Esophagus mucosa (tissue), 1 donor: ENCODE measurements at regions not wholly inside any gene's neighbourhood (a gene's known extent, or its start where the extent isn't known, plus 50 kb on each side); places are given as distances from the start of the nearest gene placed in this dataset.

ENCODE experiments used
- ATAC-seq: fragments of 200-7000 bp; cut with Tn5 transposase; one replicate; pipeline ENCODE4 v1.9.1; 2020
- donor health status: DM: yes; HTN: yes; CAD: no.

- no peak for ATAC-seq
Observed at GRCh38 chr18:57202881-57203280, 56.0 kb downstream of the BOD1L2 start.

- ATAC-seq = no peak
Observed at GRCh38 chr18:57205641-57206040, 58.8 kb downstream of the BOD1L2 start.

GRCh38 chr18:57207124-57207916 lies 60.4 kb downstream of the BOD1L2 start:
- no peak for ATAC-seq

GRCh38 chr18:57208047-57208446 lies 61.2 kb downstream of the BOD1L2 start:
- ATAC-seq = no peak

- ATAC-seq = no peak
Observed at GRCh38 chr18:57209713-57210106, 62.8 kb downstream of the BOD1L2 start.

GRCh38 chr18:57210107-57210715 lies 63.3 kb downstream of the BOD1L2 start:
- peak; percentile 80 for ATAC-seq

- ATAC-seq = no peak
Observed at GRCh38 chr18:57210716-57211411, 64.0 kb downstream of the BOD1L2 start.

GRCh38 chr18:57211412-57211750 lies 64.5 kb downstream of the BOD1L2 start:
- ATAC-seq = no peak

- no peak for ATAC-seq
Observed at GRCh38 chr18:57211776-57212175, 64.9 kb downstream of the BOD1L2 start.

- no peak for ATAC-seq
Observed at GRCh38 chr18:57212678-57213077, 65.8 kb downstream of the BOD1L2 start.

- no peak for ATAC-seq
Observed at GRCh38 chr18:57214976-57215375, 68.1 kb downstream of the BOD1L2 start.

GRCh38 chr18:57218281-57218680 lies 71.4 kb downstream of the BOD1L2 start:
- ATAC-seq = no peak

GRCh38 chr18:57219964-57220363 lies 73.1 kb downstream of the BOD1L2 start:
- ATAC-seq = no peak

GRCh38 chr18:57220480-57220879 lies 73.6 kb downstream of the BOD1L2 start:
- no peak for ATAC-seq

- no peak for ATAC-seq
Observed at GRCh38 chr18:57220930-57221483, 74.1 kb downstream of the BOD1L2 start.

- ATAC-seq = no peak
Observed at GRCh38 chr18:57223144-57223870, 76.4 kb downstream of the BOD1L2 start.

GRCh38 chr18:57230861-57231585 lies 84.1 kb downstream of the BOD1L2 start:
- ATAC-seq = no peak

GRCh38 chr18:57231864-57232263 lies 85.0 kb downstream of the BOD1L2 start:
- no peak for ATAC-seq

- no peak for ATAC-seq
Observed at GRCh38 chr18:57234346-57234745, 87.5 kb downstream of the BOD1L2 start.

- ATAC-seq = no peak
Observed at GRCh38 chr18:57241869-57242268, 95.0 kb downstream of the BOD1L2 start.

GRCh38 chr18:57242285-57242684 lies 95.4 kb downstream of the BOD1L2 start:
- ATAC-seq = no peak

GRCh38 chr18:57243624-57244179 lies 96.8 kb downstream of the BOD1L2 start:
- ATAC-seq = no peak
